ENCODE measurements at regions not wholly inside any gene's neighbourhood (a gene's known extent, or its start where the extent isn't known, plus 50 kb on each side); places are given as distances from the start of the nearest gene placed in this dataset.

GRCh38 chr16:79891458-79891857 is 290.9 kb upstream of the MAF start:
- intact Hi-C loops (cut with DNase I): no loop called here
- WGBS, 2 donors: 92 to 95% methylated on average over 6 of the region's 6 CpGs
- H3K4me1 ChIP-seq: no peaks in the 10 kb centered on the region
- no peak overlapping the region for H3K27ac ChIP-seq
- TF ChIP-seq POLR2A (IDR thresholded peaks at IDR 0.05): no peak
- no peak for TF ChIP-seq POLR2AphosphoS5 (IDR thresholded peaks at IDR 0.05)
- TF ChIP-seq CTCF (IDR thresholded peaks at IDR 0.05): no peak
- no peak for TF ChIP-seq EP300 (IDR thresholded peaks at IDR 0.05)
- H3K27me3 ChIP-seq: no peaks in the 10 kb centered on the region
- DNase-seq: no peak
- no peak overlapping the region for H3K4me3 ChIP-seq
- no peaks in the 10 kb centered on the region for H3K9me3 ChIP-seq
- no peaks in the 10 kb centered on the region for H3K36me3 ChIP-seq

GRCh38 chr16:79887541-79888540 is 287.3 kb upstream of the MAF start:
- Histone ChIP-seq H3K27me3 (no peaks in the 10 kb centered on the region), H3K36me3 (no peaks in the 10 kb centered on the region), H3K27ac (no peak overlapping the region), H3K4me3 (no peak overlapping the region), H3K4me1 (no peaks in the 10 kb centered on the region), H3K9me3 (no peaks in the 10 kb centered on the region)
- DNase-seq: no peak
- no peak for TF ChIP-seq POLR2AphosphoS5 (IDR thresholded peaks at IDR 0.05)
- no peak for TF ChIP-seq EP300 (IDR thresholded peaks at IDR 0.05)
- TF ChIP-seq CTCF (IDR thresholded peaks at IDR 0.05): no peak
- TF ChIP-seq POLR2A (IDR thresholded peaks at IDR 0.05): no peak
- intact Hi-C loops (cut with DNase I): no loop called here
- WGBS, 2 donors: 71 to 83% methylated on average over 8 of the region's 8 CpGs

- no peaks in the 10 kb centered on the region for H3K27me3 ChIP-seq
- H3K36me3 ChIP-seq: no peaks in the 10 kb centered on the region
- no peaks in the 10 kb centered on the region for H3K9me3 ChIP-seq
- DNase-seq: no peak
- intact Hi-C loops (cut with DNase I): no loop called here
- no peaks in the 10 kb centered on the region for H3K4me1 ChIP-seq
- TF ChIP-seq EP300 (IDR thresholded peaks at IDR 0.05) (no peak), CTCF (IDR thresholded peaks at IDR 0.05) (no peak), POLR2A (IDR thresholded peaks at IDR 0.05) (no peak), POLR2AphosphoS5 (IDR thresholded peaks at IDR 0.05) (no peak)
- 90 to 92% methylated on average over 7 of the region's 7 CpGs for WGBS, 2 donors
- no peak overlapping the region for H3K27ac ChIP-seq
- H3K4me3 ChIP-seq: no peak overlapping the region
Observed at GRCh38 chr16:79885320-79885719, 284.8 kb upstream of the MAF start.

- TF ChIP-seq EP300 (IDR thresholded peaks at IDR 0.05): no peak
- TF ChIP-seq POLR2A (IDR thresholded peaks at IDR 0.05): no peak
- no peak for TF ChIP-seq POLR2AphosphoS5 (IDR thresholded peaks at IDR 0.05)
- no peak for TF ChIP-seq CTCF (IDR thresholded peaks at IDR 0.05)
- Histone ChIP-seq H3K4me3 (no peak overlapping the region), H3K27me3 (no peaks in the 10 kb centered on the region), H3K27ac (no peak overlapping the region), H3K36me3 (no peaks in the 10 kb centered on the region), H3K9me3 (no peaks in the 10 kb centered on the region), H3K4me1 (no peaks in the 10 kb centered on the region)
- no peak for DNase-seq
- 56 to 77% methylated on average over 4 of the region's 4 CpGs for WGBS, 2 donors
- intact Hi-C loops (cut with DNase I): no loop called here
Observed at GRCh38 chr16:79883494-79883893, 283.0 kb upstream of the MAF start.
